Activated CD8-positive, alpha-beta memory T cell treated with anti-CD3 and anti-CD28 coated beads for 48 hours (primary cell): ENCODE measurements at regions not wholly inside any gene's neighbourhood (a gene's known extent, or its start where the extent isn't known, plus 50 kb on each side); places are given as distances from the start of the nearest gene placed in this dataset.

Experiments
- DNase-seq, 3 experiments: peaks; one replicate each; pipeline ENCODE4 v3.0.0-alpha.2; 2020; ENCODE audit warnings: low read depth in 2 of 3, low spot score in 2 of 3

- no peak for DNase-seq
Observed at GRCh38 chr1:110765640-110766335, 91.0 kb upstream of the KCNA3 start.

DNA sequence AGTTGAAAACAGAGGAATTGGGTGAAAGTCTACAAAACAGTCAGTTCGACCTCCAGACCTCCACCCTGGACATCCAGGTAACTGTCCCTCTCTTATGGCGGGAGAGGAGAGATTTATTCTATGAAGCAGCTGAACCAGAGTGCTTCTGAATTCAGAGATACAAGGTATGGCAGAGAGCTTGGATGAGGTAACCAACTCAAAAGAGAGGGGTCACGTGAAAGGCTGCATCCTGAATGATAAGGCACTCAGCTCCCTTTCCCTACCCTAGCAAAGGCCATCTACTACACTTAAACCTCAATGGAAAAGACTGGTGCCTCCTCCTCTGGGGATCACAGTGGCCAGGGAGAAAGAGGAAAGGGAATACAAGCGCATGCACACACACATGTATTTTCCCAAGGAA lies 88.4 kb upstream of the KCNA3 start:
- DNase-seq, result no peak

GRCh38 chr1:110760321-110760720 lies 85.6 kb upstream of the KCNA3 start:
- DNase-seq, result no peak

GRCh38 chr1:110756506-110756905 lies 81.8 kb upstream of the KCNA3 start:
- DNase-seq, result no peak

DNA sequence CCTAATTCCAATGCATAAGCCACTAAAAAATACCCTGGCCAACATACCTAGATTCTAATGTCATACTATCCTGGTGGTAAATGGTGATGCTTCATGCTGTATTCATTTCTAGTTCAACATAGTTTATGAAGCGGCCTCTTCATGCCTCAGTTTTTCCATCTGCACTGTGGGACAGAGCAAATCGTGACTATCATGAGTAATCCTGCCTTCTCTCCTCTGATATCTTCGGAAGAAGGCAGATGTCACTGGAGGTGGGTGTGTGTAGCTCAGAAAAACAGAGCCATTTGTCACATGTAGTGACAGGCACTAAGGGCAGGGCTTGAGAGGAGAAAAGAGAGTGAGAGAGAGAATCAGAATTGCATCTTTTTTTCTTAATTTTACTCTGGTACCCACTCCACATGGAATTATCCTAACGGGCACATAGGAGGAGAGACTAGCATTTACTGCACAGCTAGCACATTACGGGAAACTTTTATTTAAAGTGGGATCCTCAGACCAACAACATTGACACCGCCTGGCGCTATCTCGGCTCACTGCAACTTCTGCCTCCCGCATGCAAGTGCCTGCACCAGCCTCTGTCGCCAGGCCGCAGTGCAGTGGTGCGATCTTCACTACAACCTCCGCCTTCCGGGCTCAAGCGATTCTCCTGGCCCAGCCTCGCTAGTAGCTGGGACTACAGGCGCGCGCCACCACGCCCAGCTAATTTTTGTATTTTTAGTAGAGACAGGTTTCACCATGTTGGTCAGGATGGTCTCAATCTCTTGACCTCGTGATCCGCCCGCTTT lies 78.4 kb upstream of the KCNA3 start:
- no peak for DNase-seq

- no peak for DNase-seq
Observed at GRCh38 chr1:110750562-110750961, 75.8 kb upstream of the KCNA3 start.

DNA sequence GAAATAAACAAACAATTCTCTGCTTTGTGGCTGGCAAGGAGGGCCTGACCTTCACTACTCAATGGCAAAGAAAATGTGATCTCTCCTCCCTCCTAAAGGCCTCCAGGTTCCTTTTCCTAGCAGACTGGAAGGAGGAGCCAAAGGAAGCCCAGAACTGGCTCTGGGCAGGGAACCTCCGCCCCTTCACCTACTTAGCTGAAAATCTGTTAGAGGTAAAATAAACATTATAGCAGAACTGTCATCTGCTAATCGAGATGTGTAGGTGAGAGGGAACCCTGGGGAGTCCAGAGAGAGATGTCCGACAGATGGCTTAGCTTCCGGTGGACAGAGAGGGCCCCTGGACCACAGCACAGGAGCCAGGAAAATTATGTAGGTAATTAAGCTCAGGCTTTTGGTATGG lies 75.2 kb upstream of the KCNA3 start:
- DNase-seq, result no peak

DNA sequence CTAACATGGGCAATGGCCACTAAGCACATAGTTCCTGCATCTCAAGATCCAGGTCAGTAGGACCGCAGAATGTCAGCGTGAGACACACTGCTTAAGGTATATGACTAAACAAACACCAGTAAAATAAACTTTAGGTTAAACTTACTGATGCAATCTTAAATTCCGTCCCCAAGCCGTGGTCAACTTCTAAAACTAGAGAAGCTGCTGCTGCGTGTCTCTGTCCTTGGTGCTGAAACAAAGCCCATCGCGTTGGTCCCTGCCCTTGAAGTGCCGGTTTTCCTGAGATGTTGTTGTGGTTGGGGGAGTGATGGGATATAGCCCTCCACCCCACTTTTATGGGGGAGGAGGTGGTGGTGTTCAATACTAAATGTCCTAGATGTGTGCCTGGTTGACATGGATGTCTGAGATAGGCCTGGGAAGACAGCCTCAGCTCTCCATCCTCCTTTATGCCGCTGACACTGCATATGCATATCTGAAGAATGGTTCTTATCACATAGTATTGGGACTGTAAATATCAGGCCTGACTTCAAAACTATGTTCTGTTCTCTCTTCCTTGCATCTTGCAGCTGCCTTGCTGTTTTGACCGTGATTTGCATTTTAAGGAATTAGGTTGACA lies 72.0 kb upstream of the KCNA3 start:
- peak in 1 of 3 experiments; percentile 16 for DNase-seq

DNA sequence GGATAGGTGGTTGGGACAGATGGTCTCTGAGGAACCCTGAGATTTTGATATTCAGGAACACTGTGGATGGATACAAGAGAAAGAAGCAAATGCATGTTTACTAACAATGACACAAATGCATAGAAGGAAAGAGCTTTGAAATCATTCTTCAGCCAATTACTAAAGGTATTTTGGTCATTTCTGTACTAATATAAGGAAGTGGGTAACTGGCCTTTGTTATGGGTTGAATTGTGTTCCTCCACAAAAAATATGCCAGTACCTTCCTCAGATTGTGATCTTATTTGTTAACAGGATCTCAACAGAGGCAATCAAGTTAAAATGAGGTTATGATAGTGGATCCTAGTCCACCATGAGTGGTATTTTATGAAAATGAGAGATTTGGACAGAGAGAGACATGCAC lies 68.7 kb upstream of the KCNA3 start:
- DNase-seq, result no peak

- DNase-seq, result no peak
Observed at GRCh38 chr1:110736900-110737605, 62.3 kb upstream of the KCNA3 start.

GRCh38 chr1:110734133-110734680 lies 59.5 kb upstream of the KCNA3 start:
- DNase-seq, result no peak

GRCh38 chr1:110731529-110731928 lies 56.8 kb upstream of the KCNA3 start:
- no peak for DNase-seq

DNA sequence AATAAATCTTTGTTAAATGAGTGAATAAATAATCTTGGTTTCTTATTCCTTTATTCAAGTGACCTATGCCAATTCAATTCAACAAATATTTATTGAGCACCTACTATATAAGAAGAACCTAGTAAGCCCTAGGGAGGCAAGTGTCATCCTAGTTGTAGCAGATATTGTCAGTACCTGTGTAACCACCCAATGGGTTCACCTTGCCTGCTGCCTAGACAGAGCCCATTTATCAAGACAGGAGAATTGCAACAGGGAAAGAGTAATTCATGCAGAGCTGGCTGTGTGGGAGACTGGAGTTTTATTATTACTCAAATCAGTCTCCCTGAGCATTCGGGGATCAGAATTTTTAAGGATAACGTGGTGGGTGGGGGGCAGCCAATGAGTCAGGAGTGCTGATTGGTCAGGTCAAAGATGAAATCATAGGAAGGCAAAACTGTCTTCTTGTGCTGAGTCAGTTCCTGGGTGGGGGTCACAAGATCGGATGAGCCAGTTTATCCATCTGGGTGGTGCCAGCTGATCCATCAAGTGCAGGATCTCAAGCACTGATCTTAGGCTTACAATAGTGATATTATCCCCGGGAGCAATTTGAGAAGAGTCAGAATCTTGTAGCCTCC lies 53.8 kb upstream of the KCNA3 start:
- DNase-seq, result no peak

GRCh38 chr1:110727246-110727645 lies 52.5 kb upstream of the KCNA3 start:
- DNase-seq, result no peak

DNA sequence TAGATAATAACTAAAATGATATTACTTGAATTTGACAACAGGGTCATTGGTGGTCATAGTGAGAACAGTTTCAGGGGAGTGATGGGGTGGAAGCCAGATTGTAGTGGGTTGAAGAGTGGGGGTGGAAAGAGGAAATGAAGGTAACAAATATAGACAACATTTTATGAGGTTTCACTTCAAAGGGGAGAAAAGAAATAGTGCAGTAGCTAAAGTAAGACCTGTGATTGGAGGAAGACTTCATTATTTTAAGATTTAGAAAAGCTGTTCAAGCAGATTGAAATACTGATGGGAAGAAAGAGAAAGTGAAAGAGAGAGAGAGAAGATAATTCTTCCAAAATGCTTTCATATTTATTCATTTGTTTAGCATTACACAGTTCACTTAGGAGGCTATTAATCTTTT lies 52.0 kb upstream of the KCNA3 start:
- DNase-seq, result no peak
